ENCODE measurements at regions not wholly inside any gene's neighbourhood (a gene's known extent, or its start where the extent isn't known, plus 50 kb on each side); places are given as distances from the start of the nearest gene placed in this dataset.

GRCh38 chr16:77662246-77662645 is 60.1 kb upstream of the NUDT7 start:
- no peak for TF ChIP-seq EZH2phosphoT487 (IDR thresholded peaks at IDR 0.05; ENCODE audit: low read length)
- TF ChIP-seq CTCF (IDR thresholded peaks at IDR 0.05; ENCODE audit: low read length) = no peak
